A673 (cell line): ENCODE measurements at regions not wholly inside any gene's neighbourhood (a gene's known extent, or its start where the extent isn't known, plus 50 kb on each side); places are given as distances from the start of the nearest gene placed in this dataset.

Experiments used
- BruUV-seq: library from RNA; stranded (reverse); fragments of 400-500 nt; replicated peaks from 2 replicates; lab custom pipeline; 2021; lab: Mats Ljungman, UMichigan
- CTCF ChIA-PET: fragments of 300-600 bp; sonication (Branson Sonifier 250); formaldehyde crosslinking; loops from one replicate; lab custom pipeline; 2022; ENCODE audit warnings: antibody characterized with exemption; lab: Charles Lee
- POLR2A ChIA-PET: fragments of 300-600 bp; sonication (Branson Sonifier 250); formaldehyde crosslinking; loops from one replicate; lab custom pipeline; 2022; ENCODE audit warnings: antibody characterized with exemption; ENCODE audit not compliant: low non-redundant PET; lab: Charles Lee
- DNase-seq: peaks from one replicate; pipeline ENCODE4 v3.0.0-alpha.2; 2015; ENCODE audit warnings: low spot score
- H3K27ac ChIP-seq: fragments of 200-600 bp; sonication (generic); 2 replicates; pipeline ENCODE4 v1.5.1; 2016; ENCODE audit warnings: mixed run types, low read depth, mild to moderate bottlenecking, mixed read lengths, antibody characterized with exemption, low read length; ENCODE audit not compliant: poor library complexity, severe bottlenecking
- H3K27me3 ChIP-seq: fragments of 200-600 bp; sonication (generic); replicated peaks from 2 replicates; pipeline ENCODE4 v1.6.1; 2017; ENCODE audit warnings: mixed run types, low read depth, mild to moderate bottlenecking, mixed read lengths, antibody characterized with exemption, low read length; ENCODE audit not compliant: insufficient read depth, poor library complexity
- H3K36me3 ChIP-seq: fragments of 200-600 bp; sonication (generic); 2 replicates; pipeline ENCODE4 v1.6.1; 2016; ENCODE audit warnings: mixed run types, mild to moderate bottlenecking, mixed read lengths, antibody characterized with exemption, low read length; ENCODE audit not compliant: insufficient read depth, poor library complexity, severe bottlenecking
- H3K4me1 ChIP-seq: fragments of 200-600 bp; sonication (generic); 2 replicates; pipeline ENCODE4 v1.6.1; 2017; ENCODE audit warnings: mixed run types, mild to moderate bottlenecking, mixed read lengths, antibody characterized with exemption, low read length; ENCODE audit not compliant: insufficient read depth, poor library complexity, severe bottlenecking
- H3K4me3 ChIP-seq: fragments of 200-600 bp; sonication (generic); 2 replicates; pipeline ENCODE4 v1.5.1; 2016; ENCODE audit warnings: low read depth, mixed run types, mild to moderate bottlenecking, mixed read lengths, low read length; ENCODE audit not compliant: poor library complexity, severe bottlenecking
- H3K9me3 ChIP-seq: fragments of 200-600 bp; sonication (generic); 2 replicates; pipeline ENCODE4 v1.6.1; 2016; ENCODE audit warnings: mixed run types, low read depth, mild to moderate bottlenecking, mixed read lengths, antibody characterized with exemption, low read length; ENCODE audit not compliant: poor library complexity, severe bottlenecking
- EZH2 ChIP-seq: fragments of 200-600 bp; sonication (generic); IDR thresholded peaks from 2 replicates; pipeline ENCODE4 v1.6.1; 2017; ENCODE audit warnings: borderline replicate concordance, low read depth, mild to moderate bottlenecking, mixed read lengths, antibody characterized with exemption, low read length; ENCODE audit not compliant: poor library complexity, severe bottlenecking
- intact Hi-C: fragments of 100-400 bp; cut with micrococcal nuclease; formaldehyde crosslinking; loops from one replicate; pipeline ENCODE4 v1.10.0; 2022; ENCODE audit not compliant: unreplicated experiment
- TF ChIP-seq, protein P1 (sequence below): fragments of 300-800, 200-600 bp; sonication (generic); conservative IDR thresholded peaks from 2 replicates; pipeline ENCODE4 v1.5.1; 2017; ENCODE audit warnings: low read depth, mild to moderate bottlenecking, antibody characterized with exemption, low read length, moderate library complexity, mixed read lengths

DNA sequence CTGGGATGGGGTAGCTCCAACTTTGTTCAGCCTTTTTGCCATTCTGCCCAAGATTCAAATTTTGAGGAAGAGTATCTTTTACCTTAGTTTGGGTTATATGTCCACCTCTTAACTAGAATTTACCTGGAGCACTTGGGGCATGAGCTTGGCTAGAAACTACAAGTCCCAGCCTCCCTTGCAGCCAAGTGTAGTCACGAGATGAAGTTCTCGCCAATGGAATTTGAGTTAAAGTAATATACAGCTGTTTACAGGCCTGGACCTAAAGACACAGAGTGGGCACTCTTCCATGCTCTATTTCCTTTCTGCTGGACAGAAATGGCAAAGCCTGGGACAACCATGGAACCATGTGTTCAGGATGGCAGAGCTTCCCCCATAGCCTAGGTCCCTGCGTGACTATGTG, 233.6 kb upstream of the GATB start:
- no peaks in the 10 kb centered on the region for H3K9me3 ChIP-seq
- DNase-seq, result no peak
- CTCF ChIA-PET, result no interaction called here
- no peaks in the 10 kb centered on the region for H3K27me3 ChIP-seq
- intact Hi-C loops, result no loop called here
- no peak overlapping the region for H3K27ac ChIP-seq
- TF ChIP-seq EZH2, result no peak
- TF ChIP-seq, protein P1, sequence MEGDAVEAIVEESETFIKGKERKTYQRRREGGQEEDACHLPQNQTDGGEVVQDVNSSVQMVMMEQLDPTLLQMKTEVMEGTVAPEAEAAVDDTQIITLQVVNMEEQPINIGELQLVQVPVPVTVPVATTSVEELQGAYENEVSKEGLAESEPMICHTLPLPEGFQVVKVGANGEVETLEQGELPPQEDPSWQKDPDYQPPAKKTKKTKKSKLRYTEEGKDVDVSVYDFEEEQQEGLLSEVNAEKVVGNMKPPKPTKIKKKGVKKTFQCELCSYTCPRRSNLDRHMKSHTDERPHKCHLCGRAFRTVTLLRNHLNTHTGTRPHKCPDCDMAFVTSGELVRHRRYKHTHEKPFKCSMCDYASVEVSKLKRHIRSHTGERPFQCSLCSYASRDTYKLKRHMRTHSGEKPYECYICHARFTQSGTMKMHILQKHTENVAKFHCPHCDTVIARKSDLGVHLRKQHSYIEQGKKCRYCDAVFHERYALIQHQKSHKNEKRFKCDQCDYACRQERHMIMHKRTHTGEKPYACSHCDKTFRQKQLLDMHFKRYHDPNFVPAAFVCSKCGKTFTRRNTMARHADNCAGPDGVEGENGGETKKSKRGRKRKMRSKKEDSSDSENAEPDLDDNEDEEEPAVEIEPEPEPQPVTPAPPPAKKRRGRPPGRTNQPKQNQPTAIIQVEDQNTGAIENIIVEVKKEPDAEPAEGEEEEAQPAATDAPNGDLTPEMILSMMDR, result no peak
- no TSS peak for BruUV-seq
- POLR2A ChIA-PET, result no interaction called here
- no peaks in the 10 kb centered on the region for H3K36me3 ChIP-seq
- H3K4me3 ChIP-seq, result no peak overlapping the region
- H3K4me1 ChIP-seq, result no peaks in the 10 kb centered on the region

GRCh38 chr4:151993521-151993920, 232.7 kb upstream of the GATB start:
- intact Hi-C loops, result no loop called here
- H3K4me1 ChIP-seq, result no peaks in the 10 kb centered on the region
- no peaks in the 10 kb centered on the region for H3K36me3 ChIP-seq
- no peak overlapping the region for H3K4me3 ChIP-seq
- no peak overlapping the region for H3K27ac ChIP-seq
- POLR2A ChIA-PET, result no interaction called here
- H3K27me3 ChIP-seq, result no peaks in the 10 kb centered on the region
- BruUV-seq, result no TSS peak
- no peaks in the 10 kb centered on the region for H3K9me3 ChIP-seq
- no peak for DNase-seq
- no peak for TF ChIP-seq EZH2
- TF ChIP-seq, protein P1, result no peak
- CTCF ChIA-PET, result no interaction called here

- DNase-seq, result no peak
- H3K4me1 ChIP-seq, result no peaks in the 10 kb centered on the region
- ChIA-PET POLR2A (no interaction called here), CTCF (no interaction called here)
- H3K36me3 ChIP-seq, result no peaks in the 10 kb centered on the region
- no peak overlapping the region for H3K27ac ChIP-seq
- intact Hi-C loops, result no loop called here
- TF ChIP-seq, protein P1, result no peak
- no peak for TF ChIP-seq EZH2
- no TSS peak for BruUV-seq
- H3K4me3 ChIP-seq, result no peak overlapping the region
- H3K27me3 ChIP-seq, result no peaks in the 10 kb centered on the region
- H3K9me3 ChIP-seq, result no peaks in the 10 kb centered on the region
Measured at GRCh38 chr4:151992332-151993154, 231.7 kb upstream of the GATB start.
